Smooth muscle cell (in vitro differentiated cells): ENCODE measurements at regions not wholly inside any gene's neighbourhood (a gene's known extent, or its start where the extent isn't known, plus 50 kb on each side); places are given as distances from the start of the nearest gene placed in this dataset.

Experiments
- DNase-seq: peaks from one replicate; lab custom pipeline; 2025; ENCODE audit not compliant: unreplicated experiment; lab: John Stamatoyannopoulos, UW
- H2AFZ ChIP-seq: fragments of 200-600 bp; sonication (generic); 2 replicates; pipeline ENCODE4 v1.6.0; 2016; ENCODE audit warnings: antibody characterized with exemption, low read depth, mild to moderate bottlenecking
- H3F3A ChIP-seq: fragments of 200-600 bp; sonication (generic); 2 replicates; pipeline ENCODE4 v1.6.0; 2017; ENCODE audit warnings: antibody characterized with exemption, low read depth
- H3K27ac ChIP-seq: fragments of 200-600 bp; sonication (generic); 2 replicates; pipeline ENCODE4 v1.5.1; 2016; ENCODE audit warnings: low read depth, mild to moderate bottlenecking
- H3K27me3 ChIP-seq: fragments of 200-600 bp; sonication (generic); 2 replicates; pipeline ENCODE4 v1.6.1; 2016; ENCODE audit warnings: low read depth, mild to moderate bottlenecking
- H3K36me3 ChIP-seq: fragments of 200-600 bp; sonication (generic); 2 replicates; pipeline ENCODE4 v1.5.1; 2016; ENCODE audit warnings: low read depth
- H3K4me1 ChIP-seq: fragments of 200-600 bp; sonication (generic); 2 replicates; pipeline ENCODE4 v1.5.1; 2016; ENCODE audit warnings: low read depth
- H3K4me2 ChIP-seq: fragments of 200-600 bp; sonication (generic); 2 replicates; pipeline ENCODE4 v1.6.0; 2016; ENCODE audit warnings: mild to moderate bottlenecking
- H3K4me3 ChIP-seq: fragments of 200-600 bp; sonication (generic); 2 replicates; pipeline ENCODE4 v1.5.1; 2016; ENCODE audit warnings: mild to moderate bottlenecking
- H3K79me2 ChIP-seq: fragments of 200-600 bp; sonication (generic); 2 replicates; pipeline ENCODE4 v1.6.0; 2016; ENCODE audit warnings: low read depth, mild to moderate bottlenecking
- H3K9ac ChIP-seq: fragments of 200-600 bp; sonication (generic); 2 replicates; pipeline ENCODE4 v1.6.0; 2016; ENCODE audit warnings: low read depth
- H3K9me3 ChIP-seq: fragments of 200-600 bp; sonication (generic); replicated peaks from 2 replicates; pipeline ENCODE4 v1.5.1; 2016; ENCODE audit warnings: low read depth
- H4K20me1 ChIP-seq: fragments of 200-600 bp; sonication (generic); 2 replicates; pipeline ENCODE4 v1.6.0; 2016; ENCODE audit warnings: low read depth
- WGBS: methylation state at CpG from one replicate; pipeline ENCODE4 v1.1.7; 2016; ENCODE audit warnings: low lambda C conversion rate; 5-methylcytosine and 5-hydroxymethylcytosine counted together
- TF ChIP-seq, protein P1 (sequence below): fragments of 200-600 bp; sonication (generic); IDR thresholded peaks from 2 replicates; pipeline ENCODE4 v1.5.1; 2017; ENCODE audit warnings: borderline replicate concordance, mild to moderate bottlenecking, antibody characterized with exemption; ENCODE audit not compliant: insufficient read depth, poor library complexity, severe bottlenecking

DNA sequence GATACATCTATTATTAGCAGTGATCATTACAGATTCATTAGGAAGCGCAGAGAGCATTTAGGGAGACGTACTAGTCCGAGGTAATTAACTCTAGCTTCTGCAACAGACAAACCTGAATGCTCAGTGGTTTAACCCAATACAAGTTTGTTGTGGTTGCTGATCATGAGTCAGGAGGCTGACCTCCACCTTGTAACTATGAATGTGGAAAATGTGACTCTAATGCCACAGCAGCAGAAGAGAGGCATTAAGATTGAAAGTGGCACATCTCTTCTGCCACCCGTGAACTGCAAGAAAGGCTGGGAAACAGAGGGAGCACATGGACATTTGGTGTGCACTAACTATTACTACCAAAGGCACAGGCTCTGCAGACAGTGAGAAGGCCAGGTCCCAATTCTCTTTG is 71.2 kb upstream of the C3orf80 start:
- no peak overlapping the region for H3K4me3 ChIP-seq
- no peak overlapping the region for H3K4me2 ChIP-seq
- H3K36me3 ChIP-seq, result no peaks in the 10 kb centered on the region
- no peaks in the 10 kb centered on the region for H4K20me1 ChIP-seq
- DNase-seq, result no peak
- no peak overlapping the region for H2AFZ ChIP-seq
- WGBS, result 66% methylated on average over 4 of the region's 4 CpGs
- no peaks in the 10 kb centered on the region for H3K9me3 ChIP-seq
- no peaks in the 10 kb centered on the region for H3K79me2 ChIP-seq
- no peaks in the 10 kb centered on the region for H3K27me3 ChIP-seq
- no peaks in the 10 kb centered on the region for H3K4me1 ChIP-seq
- TF ChIP-seq, protein P1, sequence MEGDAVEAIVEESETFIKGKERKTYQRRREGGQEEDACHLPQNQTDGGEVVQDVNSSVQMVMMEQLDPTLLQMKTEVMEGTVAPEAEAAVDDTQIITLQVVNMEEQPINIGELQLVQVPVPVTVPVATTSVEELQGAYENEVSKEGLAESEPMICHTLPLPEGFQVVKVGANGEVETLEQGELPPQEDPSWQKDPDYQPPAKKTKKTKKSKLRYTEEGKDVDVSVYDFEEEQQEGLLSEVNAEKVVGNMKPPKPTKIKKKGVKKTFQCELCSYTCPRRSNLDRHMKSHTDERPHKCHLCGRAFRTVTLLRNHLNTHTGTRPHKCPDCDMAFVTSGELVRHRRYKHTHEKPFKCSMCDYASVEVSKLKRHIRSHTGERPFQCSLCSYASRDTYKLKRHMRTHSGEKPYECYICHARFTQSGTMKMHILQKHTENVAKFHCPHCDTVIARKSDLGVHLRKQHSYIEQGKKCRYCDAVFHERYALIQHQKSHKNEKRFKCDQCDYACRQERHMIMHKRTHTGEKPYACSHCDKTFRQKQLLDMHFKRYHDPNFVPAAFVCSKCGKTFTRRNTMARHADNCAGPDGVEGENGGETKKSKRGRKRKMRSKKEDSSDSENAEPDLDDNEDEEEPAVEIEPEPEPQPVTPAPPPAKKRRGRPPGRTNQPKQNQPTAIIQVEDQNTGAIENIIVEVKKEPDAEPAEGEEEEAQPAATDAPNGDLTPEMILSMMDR, result no peak
- no peak overlapping the region for H3K9ac ChIP-seq
- H3F3A ChIP-seq, result no peaks in the 10 kb centered on the region
- no peak overlapping the region for H3K27ac ChIP-seq

DNA sequence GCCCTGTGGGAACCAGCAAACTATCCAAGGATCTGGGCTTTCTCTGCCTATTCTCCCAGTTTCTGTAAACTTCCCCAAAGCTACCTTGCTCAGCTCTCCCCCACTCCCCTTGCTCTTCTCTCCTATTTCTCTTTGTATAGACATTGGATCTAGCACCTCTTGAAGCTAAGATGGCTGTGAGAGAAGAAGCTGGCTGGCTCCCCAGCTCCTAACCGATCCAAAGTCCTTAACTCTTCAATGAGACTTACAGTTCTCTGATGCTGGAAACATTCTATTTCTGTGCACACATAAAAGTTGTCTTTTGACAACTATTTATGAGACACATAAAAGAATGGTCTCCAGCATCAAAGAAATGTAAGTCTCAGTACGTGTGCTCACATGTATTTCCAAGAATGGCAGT is 70.6 kb upstream of the C3orf80 start:
- Histone ChIP-seq H3K27me3 (no peaks in the 10 kb centered on the region), H3K4me1 (no peaks in the 10 kb centered on the region), H2AFZ (no peak overlapping the region), H3K9me3 (no peaks in the 10 kb centered on the region), H4K20me1 (no peaks in the 10 kb centered on the region), H3K36me3 (no peaks in the 10 kb centered on the region), H3K9ac (no peak overlapping the region), H3K79me2 (no peaks in the 10 kb centered on the region), H3F3A (no peaks in the 10 kb centered on the region), H3K4me3 (no peak overlapping the region), H3K4me2 (no peak overlapping the region), H3K27ac (no peak overlapping the region)
- WGBS, result 92% methylated on average over 2 of the region's 2 CpGs
- TF ChIP-seq, protein P1, result no peak
- DNase-seq, result no peak

DNA sequence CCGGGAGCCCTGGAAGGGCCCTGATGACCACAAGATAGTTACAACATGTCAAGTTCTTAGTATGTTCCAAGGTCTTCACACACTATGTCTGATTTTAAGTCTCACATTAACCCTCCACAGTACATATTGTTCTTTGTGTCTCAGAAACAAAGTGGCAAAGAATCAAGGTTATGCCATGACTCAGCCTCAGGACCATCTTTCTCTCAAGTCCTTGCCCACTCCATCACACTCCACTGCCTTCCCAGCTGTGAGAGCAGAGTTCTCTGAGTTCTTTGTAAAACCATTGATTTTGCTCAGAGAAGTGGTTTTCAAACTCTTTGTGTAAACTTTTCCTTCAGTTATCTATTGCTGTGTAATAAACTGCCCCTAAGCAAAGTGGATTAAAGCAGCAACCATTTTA is 67.9 kb upstream of the C3orf80 start:
- TF ChIP-seq, protein P1, result no peak
- H3K9me3 ChIP-seq, result no peaks in the 10 kb centered on the region
- no peak overlapping the region for H3K4me2 ChIP-seq
- no peak overlapping the region for H3K9ac ChIP-seq
- H4K20me1 ChIP-seq, result no peaks in the 10 kb centered on the region
- H3K36me3 ChIP-seq, result no peaks in the 10 kb centered on the region
- no peak overlapping the region for H3K4me3 ChIP-seq
- no peak overlapping the region for H3K27ac ChIP-seq
- WGBS, result 100% methylated on average over 1 of the region's 1 CpG
- H3K4me1 ChIP-seq, result peaks cover 8% of the 10 kb centered on the region
- H2AFZ ChIP-seq, result no peak overlapping the region
- H3K27me3 ChIP-seq, result no peaks in the 10 kb centered on the region
- DNase-seq, result no peak
- H3K79me2 ChIP-seq, result no peaks in the 10 kb centered on the region
- no peaks in the 10 kb centered on the region for H3F3A ChIP-seq

DNA sequence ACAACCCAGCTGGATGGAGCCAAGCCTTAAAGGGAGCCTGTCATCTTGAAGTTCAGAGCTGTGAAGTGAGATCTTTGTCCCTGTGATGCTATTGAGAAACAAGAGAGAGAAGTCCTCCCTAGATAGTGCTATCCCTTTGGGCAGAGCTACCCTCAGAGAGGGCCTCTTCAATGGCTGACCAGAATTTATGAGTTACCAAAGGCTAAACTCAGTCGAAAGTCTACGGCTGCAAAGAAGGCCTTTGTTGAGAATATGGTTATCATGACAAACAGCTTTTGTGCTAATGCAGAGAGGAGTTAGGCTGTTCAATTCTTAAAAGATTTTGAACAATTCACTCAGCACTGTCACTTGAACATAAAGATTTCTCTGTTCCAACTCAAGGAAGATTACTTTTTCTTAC is 65.9 kb upstream of the C3orf80 start:
- no peaks in the 10 kb centered on the region for H3F3A ChIP-seq
- TF ChIP-seq, protein P1, result no peak
- 74% methylated on average over 2 of the region's 2 CpGs for WGBS

More for the DNA sequence above, 65.9 kb upstream of the C3orf80 start:
- H3K9ac ChIP-seq, result no peak overlapping the region
- no peaks in the 10 kb centered on the region for H3K9me3 ChIP-seq
- H3K4me2 ChIP-seq, result no peak overlapping the region
- H3K36me3 ChIP-seq, result no peaks in the 10 kb centered on the region
- DNase-seq, result no peak
- H3K27ac ChIP-seq, result no peak overlapping the region
- H3K4me1 ChIP-seq, result peaks cover 16% of the 10 kb centered on the region
- H3K79me2 ChIP-seq, result no peaks in the 10 kb centered on the region
- no peak overlapping the region for H3K4me3 ChIP-seq
- H2AFZ ChIP-seq, result no peak overlapping the region
- H4K20me1 ChIP-seq, result no peaks in the 10 kb centered on the region
- H3K27me3 ChIP-seq, result no peaks in the 10 kb centered on the region
